Effector memory CD4-positive, alpha-beta T cell (primary cell): ENCODE measurements at regions not wholly inside any gene's neighbourhood (a gene's known extent, or its start where the extent isn't known, plus 50 kb on each side); places are given as distances from the start of the nearest gene placed in this dataset.
"Not testable (repeated sequence)": the region's sequence is repeated elsewhere in the genome, so short reads cannot be mapped to it uniquely, and the experiment has no call there.

Experiments
- DNase-seq, 3 donors: peaks; one replicate each; pipeline ENCODE4 v3.0.0-alpha.2; 2020
- H3K27ac ChIP-seq: 2 replicates; pipeline ENCODE4 v1.7.0; 2013; ENCODE audit warnings: mild to moderate bottlenecking, low read length, moderate library complexity; ENCODE audit not compliant: insufficient read depth, poor library complexity, severe bottlenecking
- H3K27me3 ChIP-seq: replicated peaks from 2 replicates; pipeline ENCODE4 v1.7.0; 2013; ENCODE audit warnings: mild to moderate bottlenecking, low read length; ENCODE audit not compliant: insufficient read depth, control insufficient read depth, poor library complexity, severe bottlenecking
- H3K36me3 ChIP-seq: 2 replicates; pipeline ENCODE4 v1.7.0; 2013; ENCODE audit warnings: mild to moderate bottlenecking, low read length, moderate library complexity; ENCODE audit not compliant: control insufficient read depth, insufficient read depth
- H3K4me1 ChIP-seq: 2 replicates; pipeline ENCODE4 v1.7.0; 2013; ENCODE audit warnings: low read length, mild to moderate bottlenecking; ENCODE audit not compliant: control insufficient read depth, insufficient read depth, poor library complexity, severe bottlenecking
- H3K4me3 ChIP-seq: 2 replicates; pipeline ENCODE4 v1.7.0; 2013; ENCODE audit warnings: low read length, low read depth, mild to moderate bottlenecking; ENCODE audit not compliant: insufficient read depth, poor library complexity, severe bottlenecking
- H3K9me3 ChIP-seq: 2 replicates; pipeline ENCODE4 v1.7.0; 2013; ENCODE audit warnings: mild to moderate bottlenecking, low read length, moderate library complexity; ENCODE audit not compliant: control insufficient read depth

DNA sequence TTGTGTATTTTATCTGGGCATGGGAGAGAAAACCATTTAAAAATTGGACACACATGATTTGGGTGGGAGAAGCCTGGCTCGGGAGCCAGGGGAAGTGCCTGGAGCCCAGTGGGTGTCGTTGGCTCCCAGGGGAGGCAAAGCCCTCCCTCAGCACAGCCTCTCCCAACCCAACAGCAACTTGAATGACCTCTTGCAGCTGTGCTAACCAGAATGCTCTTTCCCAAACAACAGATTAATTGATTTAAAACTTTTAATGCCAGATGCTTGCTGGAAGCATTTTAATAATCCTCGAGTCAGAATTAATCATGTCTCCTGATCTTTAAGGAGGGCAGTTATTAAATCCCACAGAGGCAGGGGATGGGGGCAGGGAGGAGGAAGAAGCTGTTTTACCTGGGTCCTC is 401.6 kb downstream of the BUD13 start:
- Histone ChIP-seq H3K27me3 (no peaks in the 10 kb centered on the region), H3K27ac (no peak overlapping the region), H3K4me3 (no peak overlapping the region), H3K9me3 (no peaks in the 10 kb centered on the region), H3K36me3 (no peaks in the 10 kb centered on the region), H3K4me1 (no peaks in the 10 kb centered on the region)
- no peak for DNase-seq

DNA sequence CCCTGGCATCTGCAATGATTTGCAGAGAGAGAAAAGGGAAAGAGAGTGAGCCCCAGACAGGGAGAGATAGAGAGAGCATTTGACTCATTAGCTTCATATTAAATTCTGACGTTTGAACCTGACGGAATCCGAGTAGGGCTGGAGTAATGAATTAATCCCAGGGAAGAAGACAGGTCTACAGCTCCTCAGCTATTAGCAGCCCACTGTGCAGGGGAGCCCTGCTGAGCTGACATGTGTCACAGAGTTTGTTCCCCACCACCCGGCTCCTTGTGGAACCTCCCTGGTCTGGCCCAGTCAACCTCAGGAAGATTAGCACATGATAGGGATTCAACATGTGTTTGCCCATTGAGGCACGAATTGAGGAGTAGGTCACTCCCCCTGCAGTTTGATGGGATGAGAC is 404.0 kb downstream of the BUD13 start:
- Histone ChIP-seq H3K36me3 (no peaks in the 10 kb centered on the region), H3K4me3 (no peak overlapping the region), H3K4me1 (no peaks in the 10 kb centered on the region), H3K9me3 (no peaks in the 10 kb centered on the region), H3K27me3 (no peaks in the 10 kb centered on the region), H3K27ac (no peak overlapping the region)
- no peak for DNase-seq

DNA sequence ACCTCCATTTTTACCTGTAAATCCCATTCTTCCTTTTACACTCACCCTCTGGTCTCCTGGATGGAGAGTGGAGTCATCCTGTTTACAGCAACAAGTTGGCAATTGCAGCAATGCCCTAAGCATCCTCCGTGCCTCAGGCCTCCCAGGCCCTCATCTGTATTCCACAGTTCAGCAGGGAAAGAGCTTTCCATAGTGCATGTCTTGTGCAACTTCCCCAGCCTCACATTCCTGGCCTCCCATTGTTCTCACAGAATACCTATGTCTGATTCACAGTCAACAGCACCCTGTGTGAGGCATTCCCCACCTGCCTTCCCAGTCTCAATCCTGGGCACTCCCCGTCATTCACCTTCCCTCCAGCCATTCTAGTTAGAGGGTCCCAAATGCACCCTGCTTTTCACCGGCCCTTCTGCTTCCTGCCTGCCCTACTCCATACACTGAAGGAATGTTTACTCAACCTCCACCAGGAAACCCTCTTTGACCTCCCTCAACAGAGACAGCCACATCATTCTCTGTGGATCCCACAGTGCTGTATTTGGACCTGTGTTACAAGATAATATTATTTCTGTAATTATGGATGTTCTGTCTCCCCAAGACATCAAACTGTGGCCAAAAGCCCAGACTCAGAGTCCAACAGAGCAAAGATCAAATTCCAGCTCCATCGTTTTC is 405.7 kb downstream of the BUD13 start:
- Histone ChIP-seq H3K27me3 (no peaks in the 10 kb centered on the region), H3K36me3 (no peaks in the 10 kb centered on the region), H3K9me3 (no peaks in the 10 kb centered on the region), H3K4me1 (no peaks in the 10 kb centered on the region), H3K27ac (no peak overlapping the region), H3K4me3 (no peak overlapping the region)
- DNase-seq, result no peak

DNA sequence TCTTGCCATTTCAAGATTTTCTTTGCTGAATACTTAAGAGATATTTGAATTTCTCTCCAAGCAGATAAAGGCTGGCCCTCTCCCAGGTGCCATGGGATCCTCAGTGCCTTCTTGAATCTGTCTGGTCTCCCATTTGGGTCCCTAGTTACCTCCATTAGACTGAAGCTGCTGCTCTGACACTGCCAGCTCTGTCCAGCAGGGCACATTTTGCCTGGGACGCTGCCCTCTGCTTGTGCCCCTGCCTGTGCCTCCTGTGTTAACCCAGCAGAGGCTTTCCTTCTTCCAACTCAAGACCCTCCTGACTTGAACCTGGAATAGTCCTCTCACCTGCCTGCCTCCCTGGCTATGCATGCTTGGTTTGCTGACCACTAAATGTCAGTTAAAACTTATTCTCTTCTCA is 406.3 kb downstream of the BUD13 start:
- Histone ChIP-seq H3K36me3 (no peaks in the 10 kb centered on the region), H3K27ac (no peak overlapping the region)

DNA sequence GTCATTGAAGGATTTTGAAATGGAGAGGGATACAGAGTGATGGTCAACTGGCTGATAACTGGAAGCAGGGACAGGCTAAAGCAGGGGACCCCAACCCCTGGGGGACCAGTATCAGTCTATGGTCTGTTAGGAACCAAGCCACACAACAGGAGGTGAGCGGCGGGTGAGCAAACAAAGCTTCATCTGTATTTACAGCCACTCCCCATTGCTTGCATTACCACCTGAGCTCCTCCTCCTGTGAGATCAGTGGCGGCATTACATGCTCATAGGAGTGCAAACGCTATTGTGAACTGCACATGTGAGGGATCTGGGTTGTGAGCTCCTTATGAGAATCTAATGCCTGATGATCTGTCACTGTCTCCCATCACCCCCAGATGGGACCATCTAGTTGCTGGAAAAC is 407.9 kb downstream of the BUD13 start:
- H3K27me3 ChIP-seq, H3K36me3 ChIP-seq, H3K4me3 ChIP-seq, H3K27ac ChIP-seq, DNase-seq, H3K4me1 ChIP-seq, H3K9me3 ChIP-seq: not testable (repeated sequence)

More for the DNA sequence above, 406.3 kb downstream of the BUD13 start:
- no peaks in the 10 kb centered on the region for H3K27me3 ChIP-seq
- H3K9me3 ChIP-seq, result no peaks in the 10 kb centered on the region
- H3K4me3 ChIP-seq, result no peak overlapping the region
- no peak for DNase-seq
- H3K4me1 ChIP-seq, result no peaks in the 10 kb centered on the region

DNA sequence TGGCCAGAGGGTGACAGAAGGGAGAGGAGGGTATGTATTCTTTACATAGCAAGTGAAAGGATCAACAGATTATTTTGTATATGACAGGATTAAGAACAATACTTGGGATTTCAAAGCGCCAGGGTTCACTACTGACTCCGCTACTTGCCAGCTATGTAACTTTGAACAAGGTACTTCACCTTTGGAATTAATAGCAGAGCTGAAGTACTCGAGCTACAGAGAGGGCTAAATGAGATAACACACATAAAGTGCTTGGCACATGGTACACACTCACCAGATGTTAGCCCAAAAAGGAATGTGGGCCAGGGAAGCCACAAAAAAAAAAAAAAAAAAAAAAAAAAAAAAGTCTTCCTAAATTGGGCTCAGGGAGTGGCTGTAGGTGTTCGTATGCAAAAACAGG is 408.4 kb downstream of the BUD13 start:
- H3K4me1 ChIP-seq, result no peaks in the 10 kb centered on the region
- H3K27ac ChIP-seq, result no peak overlapping the region
- no peak overlapping the region for H3K4me3 ChIP-seq
- H3K9me3 ChIP-seq, result no peaks in the 10 kb centered on the region
- H3K36me3 ChIP-seq, result no peaks in the 10 kb centered on the region
- H3K27me3 ChIP-seq, result no peaks in the 10 kb centered on the region
- no peak for DNase-seq

DNA sequence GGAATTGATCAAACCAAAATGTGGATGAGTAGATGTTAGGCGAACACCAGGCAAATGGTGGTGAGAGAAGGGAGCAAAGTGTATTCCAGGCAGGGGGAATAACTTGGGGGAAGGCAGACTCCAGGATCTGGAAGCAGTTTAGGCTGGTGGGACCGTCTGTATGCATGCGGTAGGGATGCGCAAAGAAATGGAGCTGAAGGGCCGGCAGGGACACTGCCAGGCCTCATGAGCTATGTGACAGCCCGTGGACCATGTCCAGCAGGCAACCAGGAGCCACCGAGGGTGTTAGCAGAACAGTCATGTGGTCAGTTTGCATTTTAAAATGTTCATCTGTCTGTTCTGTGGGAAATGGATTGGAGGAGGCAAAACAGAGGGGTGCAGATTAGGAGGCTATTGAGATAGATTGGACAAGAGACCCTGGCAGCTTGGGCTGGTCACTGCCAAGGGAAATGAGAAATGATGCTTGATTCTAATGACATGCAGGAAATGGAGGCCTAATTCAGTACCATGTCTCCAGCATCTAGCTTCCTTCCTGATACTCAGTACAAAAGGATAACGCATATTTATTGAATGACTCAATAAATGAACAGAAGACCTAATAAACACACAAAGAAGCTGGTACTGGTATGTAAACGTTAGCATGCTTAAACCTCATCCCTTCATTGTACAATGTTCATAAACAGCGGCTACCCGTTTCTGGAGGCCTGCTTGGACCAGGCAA is 412.4 kb downstream of the BUD13 start:
- H3K9me3 ChIP-seq, result no peaks in the 10 kb centered on the region
- no peaks in the 10 kb centered on the region for H3K27me3 ChIP-seq
- no peaks in the 10 kb centered on the region for H3K4me1 ChIP-seq
- H3K36me3 ChIP-seq, result no peaks in the 10 kb centered on the region
- no peak overlapping the region for H3K4me3 ChIP-seq
- no peak for DNase-seq
- no peak overlapping the region for H3K27ac ChIP-seq

DNA sequence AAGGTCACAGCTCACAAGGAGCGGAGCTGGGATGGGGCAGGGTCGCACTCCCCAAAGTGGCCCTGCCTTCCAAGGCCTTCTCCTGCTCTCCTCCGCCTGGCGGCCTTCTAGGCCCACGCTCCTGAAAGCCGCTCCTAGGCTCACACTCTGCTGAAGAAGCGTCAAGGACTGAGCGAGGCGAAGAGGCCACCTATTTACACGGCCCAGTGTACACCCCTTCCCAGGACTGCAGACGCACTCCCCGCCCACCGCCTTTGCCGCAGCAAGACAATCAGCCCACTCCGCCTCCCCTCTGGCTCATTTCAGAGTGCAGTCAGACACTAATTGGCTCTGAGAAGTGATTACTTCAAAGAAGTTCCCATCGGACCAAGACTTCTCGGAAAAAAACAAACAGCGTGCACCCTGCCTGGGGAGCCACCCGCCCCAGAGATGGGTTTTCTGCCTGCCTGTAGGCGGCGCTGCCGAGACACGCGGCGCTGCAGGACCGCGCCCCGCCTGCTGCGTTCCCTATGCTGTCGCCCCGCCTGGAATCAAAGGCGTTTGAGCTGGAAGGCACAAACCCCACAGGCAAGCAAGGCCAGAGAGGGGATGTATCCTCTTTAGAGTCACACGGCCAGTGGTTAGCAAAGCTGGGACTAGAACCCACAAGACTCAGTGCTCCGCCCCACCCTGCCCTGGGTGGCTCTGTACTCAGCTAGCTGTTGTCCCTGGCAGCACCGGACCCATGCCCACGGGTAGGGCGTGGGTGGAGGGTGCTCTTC is 414.8 kb downstream of the BUD13 start:
- Histone ChIP-seq H3K4me3 (no peak overlapping the region), H3K9me3 (no peaks in the 10 kb centered on the region), H3K36me3 (no peaks in the 10 kb centered on the region), H3K4me1 (no peaks in the 10 kb centered on the region), H3K27me3 (no peaks in the 10 kb centered on the region), H3K27ac (no peak overlapping the region)
- no peak for DNase-seq

DNA sequence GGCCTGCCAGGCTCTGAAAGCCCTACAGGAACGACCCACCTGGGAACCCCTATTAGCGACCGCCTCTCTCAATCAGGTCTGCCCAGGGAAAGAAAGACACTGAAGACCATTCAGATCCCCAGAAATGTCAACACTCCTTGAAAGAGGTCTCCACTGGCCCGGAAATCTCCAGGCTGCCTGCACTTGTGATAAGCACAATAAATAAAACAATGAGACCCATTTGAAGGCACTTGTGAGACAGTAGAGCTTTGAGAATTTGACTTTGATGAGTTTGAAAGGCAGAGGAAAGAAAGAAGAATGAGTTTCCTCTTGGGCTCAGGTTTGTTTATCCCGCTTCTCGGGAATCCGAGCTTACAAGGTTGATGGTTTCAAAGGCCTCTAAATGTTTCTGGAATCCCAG is 416.3 kb downstream of the BUD13 start:
- no peaks in the 10 kb centered on the region for H3K36me3 ChIP-seq
- no peak overlapping the region for H3K27ac ChIP-seq
- H3K9me3 ChIP-seq, result no peaks in the 10 kb centered on the region
- no peaks in the 10 kb centered on the region for H3K4me1 ChIP-seq
- DNase-seq, result no peak
- H3K27me3 ChIP-seq, result no peaks in the 10 kb centered on the region
- no peak overlapping the region for H3K4me3 ChIP-seq

DNA sequence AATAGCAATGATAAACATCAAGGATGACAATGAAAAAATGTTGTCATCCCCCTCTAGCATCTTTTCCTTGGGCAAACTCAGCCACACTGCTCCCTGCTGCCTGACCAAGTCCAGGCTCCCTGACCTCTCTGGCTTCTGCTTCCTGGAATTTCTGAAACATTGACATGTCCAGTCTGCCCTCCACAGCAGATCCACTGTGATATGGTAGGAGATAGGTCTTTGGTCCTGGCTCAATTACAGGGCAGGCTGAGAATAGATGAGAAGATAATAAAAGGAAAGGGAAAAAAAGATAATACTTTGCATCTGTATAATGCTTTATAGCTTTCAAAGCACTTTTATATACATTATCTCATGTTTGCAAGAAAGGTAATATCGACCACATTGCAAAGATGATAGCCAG is 417.7 kb downstream of the BUD13 start:
- H3K27me3 ChIP-seq, result no peaks in the 10 kb centered on the region
- H3K4me3 ChIP-seq, result no peak overlapping the region
- H3K36me3 ChIP-seq, result no peaks in the 10 kb centered on the region
- H3K27ac ChIP-seq, result no peak overlapping the region
- no peak for DNase-seq
- H3K4me1 ChIP-seq, result no peaks in the 10 kb centered on the region
- H3K9me3 ChIP-seq, result no peaks in the 10 kb centered on the region
